Right ventricle myocardium superior (tissue), 1 donor: ENCODE measurements at regions not wholly inside any gene's neighbourhood (a gene's known extent, or its start where the extent isn't known, plus 50 kb on each side); places are given as distances from the start of the nearest gene placed in this dataset.

Experiments used
- ATAC-seq: fragments of 200-7000 bp; cut with Tn5 transposase; one replicate; pipeline ENCODE4 v1.9.1; 2020; ENCODE audit warnings: mild to moderate bottlenecking; ENCODE audit not compliant: poor library complexity
- DNase-seq: peaks from one replicate; pipeline ENCODE4 v3.0.0-alpha.2; 2020
- intact Hi-C: fragments of 100-400 bp; cut with DNase I; formaldehyde crosslinking; loops from one replicate; pipeline ENCODE4 v1.11.2; 2022
- donor health status: DM: no; HTN: yes; CAD: no; lungs with severe emphysema.

DNA sequence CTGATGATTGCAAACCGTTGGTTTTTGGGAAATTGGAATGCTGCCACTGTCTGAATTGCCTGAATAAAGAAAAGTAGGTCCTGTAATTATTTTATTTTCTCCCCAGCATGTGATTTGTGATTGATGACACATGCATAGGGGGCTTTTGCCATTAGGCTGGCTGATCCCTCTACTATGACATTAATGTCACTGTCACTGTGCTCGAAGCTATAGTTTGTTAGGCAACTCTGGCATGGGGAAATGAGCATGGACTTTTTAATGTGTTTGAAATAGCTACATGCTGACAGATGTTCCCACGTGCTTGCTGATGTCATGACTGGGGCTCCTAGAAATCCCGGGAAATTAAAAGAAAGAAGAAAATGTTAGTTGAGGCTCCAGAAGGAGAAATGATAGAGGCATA lies 99.1 kb downstream of the HRH4 start:
- intact Hi-C loops = no loop called here
- DNase-seq (no peak), ATAC-seq (no peak)

DNA sequence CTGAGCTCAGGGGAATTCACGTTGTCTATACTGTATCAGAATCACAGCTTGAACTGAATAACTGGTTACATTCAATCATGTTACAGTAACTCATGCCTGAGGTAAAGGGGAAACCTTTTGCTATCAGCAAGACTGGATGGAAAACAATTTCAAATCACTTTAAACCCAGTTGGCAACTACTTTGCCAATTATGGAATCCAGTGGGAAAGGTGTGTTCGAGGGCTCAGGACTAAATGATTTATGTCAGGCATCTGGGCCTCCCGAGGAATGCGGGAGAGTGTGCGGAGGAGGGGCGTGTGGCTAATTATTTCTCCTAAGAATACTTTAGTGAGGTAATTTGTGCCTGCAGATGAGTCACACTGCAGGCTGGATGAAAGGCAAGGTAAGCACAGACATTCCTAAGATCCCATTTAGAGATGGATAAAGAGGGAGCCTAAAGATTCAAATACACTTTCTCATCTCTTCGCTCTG lies 100.1 kb downstream of the HRH4 start:
- no peak for DNase-seq
- intact Hi-C loops = no loop called here
- ATAC-seq = no peak

DNA sequence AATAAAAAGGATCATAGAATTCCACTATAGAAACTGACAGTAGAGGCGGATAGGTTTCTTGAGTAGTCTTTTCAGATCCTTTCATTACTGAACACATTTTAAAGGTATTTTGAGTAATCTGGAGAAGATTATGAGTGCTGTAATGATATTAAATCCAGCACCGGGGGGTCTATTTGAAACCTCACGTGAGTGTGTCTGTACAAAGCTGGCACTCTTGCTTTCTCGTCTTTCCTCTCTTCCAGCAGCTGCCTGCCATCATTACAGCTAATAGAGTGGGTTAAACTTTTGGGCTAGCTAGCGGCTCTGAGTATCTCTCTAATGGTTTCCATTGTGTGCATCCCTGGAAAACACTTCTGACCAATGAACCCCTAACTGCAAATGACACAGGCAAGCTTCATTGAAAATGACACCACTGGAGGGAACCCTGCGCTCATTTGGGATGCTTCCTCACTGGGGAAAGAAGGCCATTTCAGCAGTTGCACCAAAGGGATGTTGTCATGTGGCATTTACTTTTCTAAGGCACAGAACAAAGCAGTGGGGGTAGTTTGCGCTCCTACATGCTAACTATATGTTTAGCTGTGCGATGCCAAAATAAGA lies 101.0 kb downstream of the HRH4 start:
- DNase-seq (no peak), ATAC-seq (no peak)
- intact Hi-C loops = no loop called here

DNA sequence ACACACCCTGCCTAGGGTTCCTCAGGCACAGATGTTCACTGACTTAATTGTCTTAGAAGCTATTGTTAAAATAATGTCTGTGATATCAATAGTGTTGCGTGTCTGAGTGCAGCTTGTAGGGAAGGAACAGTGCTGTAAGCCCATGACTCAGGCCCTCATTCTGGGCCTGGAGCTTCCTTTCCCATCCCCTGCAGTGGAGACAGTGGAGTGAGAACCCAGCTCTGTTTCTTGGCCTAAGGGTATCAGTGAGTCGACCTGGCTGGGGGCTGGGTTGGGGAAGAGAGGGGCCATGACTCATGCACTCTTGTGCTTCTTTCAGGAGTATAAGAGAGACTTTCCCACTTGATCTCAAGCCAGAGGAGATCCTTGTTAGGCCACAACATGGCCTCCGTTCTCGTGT lies 106.8 kb downstream of the HRH4 start:
- intact Hi-C loops = no loop called here
- ATAC-seq (no peak), DNase-seq (no peak)

DNA sequence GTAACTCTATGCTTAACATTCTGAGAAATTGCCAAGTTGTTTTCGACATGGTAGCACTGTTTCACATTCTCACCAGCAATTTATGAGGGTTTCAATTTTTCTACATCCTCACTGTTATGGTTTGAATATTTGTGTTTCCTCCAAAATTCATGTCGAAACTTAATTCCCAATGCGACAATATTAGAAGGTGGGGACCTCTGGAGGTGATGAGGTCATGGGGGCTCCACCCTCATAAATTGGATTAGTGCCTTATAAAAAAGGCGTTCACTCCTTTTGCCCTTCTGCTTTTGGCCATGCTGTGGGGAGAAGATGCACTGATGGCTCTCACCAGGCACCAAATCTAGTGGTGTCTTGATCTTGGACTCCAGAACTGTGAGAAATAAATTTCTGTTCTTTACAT lies 110.3 kb downstream of the HRH4 start:
- peak; percentile 31 for ATAC-seq
- no peak for DNase-seq
- intact Hi-C loops = no loop called here

DNA sequence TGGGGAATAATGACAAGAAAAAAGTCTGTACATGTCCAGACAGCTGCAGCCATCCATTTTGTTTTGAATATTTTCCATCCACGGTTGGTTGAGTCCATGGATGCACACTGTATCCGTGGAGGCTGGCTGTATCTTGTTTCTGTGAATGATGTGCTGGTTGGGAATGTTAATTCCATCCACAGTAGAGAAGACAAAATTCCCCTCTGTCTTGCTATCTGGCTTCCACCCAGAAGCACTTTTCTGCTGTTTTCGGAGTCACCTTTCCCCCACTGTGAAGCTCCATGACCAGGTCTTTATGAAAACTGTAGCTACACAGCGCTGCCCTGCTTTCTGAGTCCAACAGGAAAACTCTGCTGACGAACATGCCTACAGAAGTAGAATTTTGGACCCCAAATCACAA lies 122.3 kb downstream of the HRH4 start:
- intact Hi-C loops = no loop called here
- DNase-seq = no peak
- ATAC-seq = no peak

DNA sequence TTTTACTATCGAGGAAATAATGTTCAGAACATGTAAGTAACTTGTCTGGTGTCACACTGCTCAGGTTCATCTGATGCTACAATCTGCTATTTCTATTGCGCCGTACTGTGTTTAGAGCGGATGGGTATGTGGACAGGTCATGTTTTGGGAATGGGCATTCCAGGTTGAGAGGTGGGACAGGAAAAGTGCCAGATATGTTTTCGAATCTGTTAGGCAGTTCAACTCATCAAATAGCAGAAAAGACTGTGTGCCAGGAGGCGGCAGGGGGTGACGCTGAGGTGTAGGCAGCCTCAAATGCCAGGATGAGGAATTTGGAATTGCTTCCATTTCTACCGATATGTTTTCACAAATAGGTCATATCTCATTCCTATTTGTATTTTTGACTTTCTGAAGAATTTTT lies 123.8 kb downstream of the HRH4 start:
- DNase-seq (no peak), ATAC-seq (no peak)
- intact Hi-C loops = no loop called here

DNA sequence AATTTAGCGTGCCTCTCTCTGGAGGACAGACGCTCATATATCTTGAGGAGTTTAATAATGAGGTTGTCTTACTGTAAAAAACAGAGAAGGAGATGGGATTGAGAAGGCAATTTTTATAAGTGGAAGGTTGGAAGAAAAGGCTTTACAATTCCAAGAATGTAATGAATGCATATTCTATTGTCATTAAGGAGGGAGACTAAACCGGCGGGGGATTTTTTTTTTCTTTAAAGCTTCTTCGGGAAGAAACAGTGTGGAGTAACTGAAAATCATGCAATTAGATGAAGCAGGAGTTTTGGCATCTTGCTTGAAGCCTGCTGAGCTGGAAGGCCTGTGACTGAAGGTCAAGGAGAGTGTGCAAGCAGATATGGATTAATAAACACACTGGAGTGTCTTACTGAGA lies 124.4 kb downstream of the HRH4 start:
- DNase-seq (no peak), ATAC-seq (no peak)
- intact Hi-C loops = no loop called here

DNA sequence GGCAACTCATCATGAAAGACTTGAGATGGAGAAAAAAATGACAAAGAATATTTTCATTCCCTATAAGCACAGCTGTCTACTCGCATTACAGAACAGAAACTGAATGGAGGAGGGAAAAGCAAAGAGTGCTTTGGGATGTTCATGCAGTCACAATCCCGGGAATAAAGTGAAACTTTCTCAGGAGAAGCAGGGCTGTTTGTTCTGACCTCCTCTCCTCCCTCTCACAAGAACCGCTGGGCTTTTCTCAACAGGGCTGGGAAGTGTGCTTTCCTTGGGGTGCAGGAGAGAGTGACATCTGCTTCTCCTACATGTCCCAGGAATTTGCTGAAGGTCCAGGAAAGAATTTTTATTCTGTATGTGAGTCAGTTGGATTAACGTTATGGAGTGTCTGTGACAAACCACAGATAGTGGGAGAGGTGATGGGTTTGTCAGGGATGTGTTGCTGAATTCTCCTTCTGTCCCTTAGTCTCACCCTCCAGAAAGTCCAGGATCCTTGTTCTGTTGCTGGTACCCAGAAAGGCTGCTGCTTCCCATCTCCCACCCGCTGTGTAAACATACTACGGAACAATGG lies 125.6 kb downstream of the HRH4 start:
- intact Hi-C loops = no loop called here
- DNase-seq (no peak), ATAC-seq (no peak)

DNA sequence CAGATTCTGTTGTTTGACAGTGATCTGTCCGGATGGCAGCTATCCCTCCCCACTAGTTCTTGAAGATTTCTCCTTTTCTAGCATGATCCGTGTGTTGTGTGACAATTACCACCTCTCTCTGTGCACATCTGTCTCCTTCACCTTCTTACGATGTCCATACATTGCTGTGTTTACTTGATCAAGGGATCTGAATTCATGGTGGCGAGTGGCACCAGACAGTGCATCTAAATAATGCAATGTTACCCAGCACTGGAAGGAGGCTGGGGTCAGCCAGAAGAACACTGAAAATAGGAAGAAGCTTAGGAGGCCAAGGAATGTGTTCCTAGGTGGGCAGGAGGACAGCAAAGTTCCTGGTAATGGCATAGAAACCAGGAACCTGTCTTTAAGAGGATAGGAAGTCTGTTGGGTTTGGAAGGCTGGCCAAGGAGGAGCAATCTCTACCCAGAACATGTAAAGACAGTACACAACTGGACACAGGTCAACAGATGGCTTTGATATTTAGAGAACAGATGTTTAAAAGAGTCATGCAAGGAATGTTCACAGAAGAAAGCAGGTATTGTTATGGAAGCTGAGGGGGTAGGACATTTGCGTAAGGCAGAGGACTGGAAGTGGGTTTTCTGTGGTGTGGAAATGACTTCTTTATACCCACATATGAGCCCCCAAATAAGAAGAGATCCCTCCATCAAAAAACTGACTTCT lies 126.4 kb downstream of the HRH4 start:
- no peak for DNase-seq
- ATAC-seq = no peak
- intact Hi-C loops = no loop called here

DNA sequence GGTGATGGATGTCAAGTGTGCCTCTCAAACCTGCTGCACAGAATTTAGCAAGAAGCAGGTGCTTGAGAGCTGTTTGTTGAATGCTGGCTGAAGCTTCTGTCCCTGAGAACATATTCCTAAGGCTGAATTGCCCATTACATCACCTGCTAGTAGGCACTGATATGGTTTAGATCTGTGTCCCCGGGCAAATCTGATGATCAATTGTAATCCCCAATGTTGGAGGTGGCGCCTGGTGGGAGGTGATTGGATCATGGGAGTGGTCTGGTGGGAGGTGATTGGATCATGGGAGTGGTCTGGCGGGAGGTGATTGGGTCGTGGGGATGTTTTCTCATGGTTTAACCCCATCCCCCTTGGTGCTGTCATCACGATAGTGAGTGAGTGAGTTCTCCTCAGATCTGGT lies 128.0 kb downstream of the HRH4 start:
- no peak for ATAC-seq
- intact Hi-C loops = no loop called here
- no peak for DNase-seq

DNA sequence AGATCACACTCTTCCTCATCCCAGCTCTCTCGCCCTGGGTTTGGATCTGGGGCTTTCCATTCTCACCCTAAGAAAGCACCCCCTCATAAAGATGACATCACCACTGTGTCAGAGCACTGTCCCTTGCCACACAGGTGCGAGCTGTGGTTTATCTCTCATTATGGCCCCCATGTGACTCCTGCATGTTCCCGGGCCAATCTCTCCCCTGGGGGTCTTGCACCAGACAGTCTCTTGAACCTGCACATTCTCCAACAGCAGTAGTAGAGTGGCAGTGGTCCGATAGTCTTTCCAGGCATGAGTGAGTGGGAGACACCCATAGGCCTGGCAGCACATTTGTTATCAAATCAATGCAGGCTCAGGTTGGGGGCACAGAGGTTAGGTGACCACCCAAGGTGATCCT lies 130.5 kb downstream of the HRH4 start:
- ATAC-seq (no peak), DNase-seq (no peak)
- intact Hi-C loops = no loop called here

DNA sequence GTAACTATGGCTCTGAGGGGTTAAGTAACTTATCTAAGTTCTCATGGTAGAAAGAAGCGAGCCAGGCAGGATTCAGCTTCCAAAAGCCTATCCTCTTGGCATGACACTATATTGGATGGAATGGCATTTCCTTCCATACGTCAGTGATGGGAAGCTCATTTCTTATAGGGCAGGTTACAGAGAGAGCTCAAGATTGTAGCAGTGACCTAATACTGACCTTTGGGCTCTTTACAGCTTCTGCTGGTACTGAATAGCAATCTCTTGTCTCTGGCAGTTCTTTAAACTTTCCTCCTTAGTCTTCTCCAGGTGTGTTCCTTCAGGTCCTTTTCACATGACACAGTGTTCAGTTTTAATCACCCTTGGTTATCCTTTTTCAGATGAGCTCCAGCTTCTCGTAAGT lies 133.0 kb downstream of the HRH4 start:
- DNase-seq (no peak), ATAC-seq (no peak)
- intact Hi-C loops = no loop called here

DNA sequence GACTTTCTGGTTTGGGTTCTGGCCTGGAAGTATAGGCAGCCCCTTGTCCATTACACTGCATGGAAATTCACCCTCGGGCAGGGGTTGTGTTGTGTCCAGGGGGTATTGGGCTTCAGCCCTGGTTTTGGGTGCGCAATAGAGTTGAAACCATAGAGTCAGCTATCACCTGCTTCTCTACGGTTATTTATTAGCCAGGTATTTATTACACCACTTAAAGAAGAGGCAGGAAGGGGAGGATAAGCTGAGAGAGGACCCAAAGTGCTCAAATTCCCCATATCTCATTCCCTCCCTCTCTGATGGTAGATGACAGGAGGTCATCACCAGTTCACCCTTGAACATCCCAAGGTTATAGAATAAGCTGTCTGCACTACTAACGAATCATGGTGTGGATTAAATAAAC lies 133.4 kb downstream of the HRH4 start:
- no peak for DNase-seq
- intact Hi-C loops = no loop called here
- no peak for ATAC-seq

DNA sequence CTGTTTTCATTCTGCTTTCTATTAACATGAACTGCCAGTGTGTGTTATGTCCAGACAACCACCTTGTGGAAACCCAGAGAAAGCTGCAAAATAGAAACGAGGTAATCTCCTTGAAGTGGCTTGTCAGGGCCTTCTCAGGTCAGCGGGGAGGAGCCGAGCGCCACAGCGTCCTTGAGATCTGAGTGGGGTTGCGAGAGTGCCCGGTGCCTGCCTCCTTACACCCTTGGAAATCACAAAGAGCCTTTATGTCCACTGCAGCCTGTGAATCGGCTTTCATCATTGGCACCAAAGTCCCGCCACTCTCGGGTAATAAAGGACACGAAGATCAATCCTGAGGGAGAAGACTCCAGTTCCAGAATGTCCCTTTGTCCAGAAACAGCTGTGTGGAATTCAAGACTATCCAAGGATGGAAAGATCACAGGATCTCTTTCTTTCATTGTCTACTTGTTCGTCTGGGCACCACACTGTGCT lies 135.2 kb downstream of the HRH4 start:
- intact Hi-C loops = no loop called here
- ATAC-seq = no peak
- no peak for DNase-seq

DNA sequence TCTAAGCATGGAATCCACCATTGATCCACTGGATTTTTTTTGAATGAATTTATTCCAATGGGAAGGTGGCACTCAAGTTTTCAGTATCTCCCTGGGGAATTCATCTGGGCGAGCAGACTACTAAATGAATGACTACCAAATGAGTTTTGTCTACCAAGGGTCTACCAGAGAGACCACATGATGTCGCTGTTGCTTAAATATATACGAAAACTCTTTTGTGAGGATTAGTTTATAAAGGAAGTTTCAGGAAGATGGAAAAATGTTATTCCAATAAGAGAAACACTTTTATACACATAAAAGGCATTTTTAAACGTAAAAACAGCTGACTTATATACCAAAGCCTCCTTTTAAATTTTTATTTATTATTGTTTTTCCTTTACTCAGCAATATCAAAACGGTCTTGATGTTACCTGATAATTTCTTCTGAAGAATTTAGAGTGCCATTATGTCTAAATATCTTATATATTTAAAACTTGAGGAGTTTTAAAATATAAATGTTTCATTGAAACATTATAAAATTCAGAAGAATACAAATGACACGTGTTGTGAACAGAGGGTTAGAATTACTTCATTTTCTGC lies 139.7 kb downstream of the HRH4 start:
- ATAC-seq (peak; percentile 51), DNase-seq (no peak)
- intact Hi-C loops = loop anchor here (10.0 kb wide), 1 partner anchor 75 kb away; no protein-coding TSS in a partner anchor

DNA sequence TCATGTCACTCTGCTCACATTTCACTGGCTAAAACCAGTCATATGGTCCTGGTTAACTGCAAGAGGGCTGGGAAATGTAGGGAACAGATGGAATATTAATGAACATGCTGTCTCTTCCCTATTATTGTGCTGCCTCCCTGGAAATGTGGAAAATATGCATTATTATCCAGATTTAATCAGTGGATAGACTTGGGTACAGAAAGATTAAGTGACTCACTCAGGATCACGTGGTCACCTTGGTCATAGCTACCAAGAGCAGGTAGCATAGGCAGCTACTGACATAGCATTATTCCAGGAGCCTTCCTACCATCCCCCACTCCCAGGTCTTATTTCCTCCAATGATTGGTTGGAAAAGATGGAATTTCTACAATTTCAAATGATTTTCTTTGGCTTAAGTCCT lies 141.1 kb downstream of the HRH4 start:
- intact Hi-C loops = loop anchor here (10.0 kb wide), 1 partner anchor 73 kb away; no protein-coding TSS in a partner anchor
- ATAC-seq = no peak
- DNase-seq = no peak

DNA sequence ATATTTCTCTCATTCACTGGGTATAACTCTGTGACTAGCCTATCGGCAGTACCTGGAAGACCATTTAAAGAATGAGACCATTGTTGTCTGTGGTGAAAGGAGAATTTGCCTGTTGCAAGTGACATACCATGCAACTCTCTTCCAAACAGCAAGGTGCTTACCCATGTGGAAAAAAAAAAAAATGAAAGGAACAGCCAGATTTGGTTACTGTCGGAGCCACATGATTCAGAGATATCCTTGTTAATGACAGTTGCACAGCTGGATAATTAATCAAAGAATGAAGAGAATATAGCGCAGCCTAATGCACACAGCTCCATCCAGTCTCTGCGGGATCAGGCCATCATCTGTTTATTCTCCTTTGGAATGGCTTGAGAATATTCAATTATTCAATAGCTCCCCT lies 141.8 kb downstream of the HRH4 start:
- DNase-seq (no peak), ATAC-seq (no peak)
- intact Hi-C loops = loop anchor here (10.0 kb wide), 1 partner anchor 73 kb away; no protein-coding TSS in a partner anchor

DNA sequence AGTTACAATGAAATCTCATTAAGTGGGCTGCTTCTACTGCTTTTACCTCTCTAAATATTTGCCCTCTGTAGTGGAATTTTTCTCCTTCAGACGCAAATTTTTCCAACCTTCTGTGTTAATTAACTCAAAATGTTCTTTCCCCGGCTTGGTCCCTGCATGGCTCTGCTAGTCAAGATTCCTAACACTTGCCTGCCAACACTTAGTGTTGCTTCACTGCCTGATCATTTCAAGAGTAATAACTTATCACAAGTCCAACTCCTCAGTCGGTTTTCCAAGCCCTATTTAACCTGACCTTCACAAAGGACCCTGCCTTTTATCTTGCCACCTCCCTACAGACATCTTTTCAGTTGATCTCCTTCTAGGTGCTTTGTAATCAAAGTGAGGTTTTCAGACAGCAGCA lies 142.7 kb downstream of the HRH4 start:
- ATAC-seq = no peak
- no peak for DNase-seq
- intact Hi-C loops = loop anchor here (10.0 kb wide), 1 partner anchor 72 kb away; no protein-coding TSS in a partner anchor

DNA sequence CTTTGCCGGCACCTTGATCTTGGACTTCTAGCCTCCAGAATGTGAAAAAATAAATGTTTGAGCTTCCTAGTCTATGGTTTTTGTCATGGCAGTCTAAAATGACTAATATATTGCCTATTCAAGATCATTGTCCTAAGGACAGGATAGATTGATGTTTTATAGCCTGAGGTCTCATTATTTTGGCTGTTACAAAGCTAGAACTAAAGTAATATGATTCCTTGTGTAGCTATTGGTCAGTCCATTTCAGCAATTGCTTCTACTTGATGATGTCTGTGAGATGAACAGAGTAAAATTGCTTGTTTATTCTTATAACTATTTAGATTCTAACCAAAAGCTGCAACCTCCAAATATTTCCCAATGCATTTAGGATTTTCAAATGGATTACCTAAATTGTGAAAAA lies 145.0 kb downstream of the HRH4 start:
- DNase-seq (no peak), ATAC-seq (no peak)
- intact Hi-C loops = loop anchor here (10.0 kb wide), 1 partner anchor 69 kb away; no protein-coding TSS in a partner anchor
